SH-SY5Y (cell line): ENCODE measurements at regions not wholly inside any gene's neighbourhood (a gene's known extent, or its start where the extent isn't known, plus 50 kb on each side); places are given as distances from the start of the nearest gene placed in this dataset.

Experiments used
- GATA2 ChIP-seq: IDR thresholded peaks from 2 replicates; pipeline ENCODE4 v1.6.1; 2011; ENCODE audit warnings: mild to moderate bottlenecking, low read depth, low read length
- GATA3 ChIP-seq: IDR thresholded peaks from 2 replicates; pipeline ENCODE4 v1.6.1; 2011; ENCODE audit warnings: low read depth, mild to moderate bottlenecking, low read length, moderate library complexity

DNA sequence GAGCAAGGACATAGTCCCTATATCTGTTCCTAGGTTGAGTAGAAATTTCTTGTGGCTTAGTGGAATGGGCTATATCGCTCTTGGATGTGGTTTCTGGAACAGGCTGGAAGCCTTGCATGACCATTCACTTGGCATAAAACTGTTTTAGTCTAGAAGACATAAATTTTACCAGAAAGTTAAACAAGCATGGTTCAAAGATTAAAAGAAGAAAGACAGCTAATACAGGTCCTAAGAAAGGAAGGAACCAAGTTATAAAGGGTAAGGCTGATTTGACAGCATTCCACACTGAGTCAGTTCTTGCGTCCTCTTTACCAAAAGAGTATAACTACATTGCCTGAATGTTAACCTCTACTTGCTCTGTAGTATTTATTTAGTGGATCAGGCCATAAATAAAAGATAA is 724.2 kb downstream of the SORCS1 start:
- no peak for TF ChIP-seq GATA3
- TF ChIP-seq GATA2: no peak
